ENCODE measurements at regions not wholly inside any gene's neighbourhood (a gene's known extent, or its start where the extent isn't known, plus 50 kb on each side); places are given as distances from the start of the nearest gene placed in this dataset.

DNA sequence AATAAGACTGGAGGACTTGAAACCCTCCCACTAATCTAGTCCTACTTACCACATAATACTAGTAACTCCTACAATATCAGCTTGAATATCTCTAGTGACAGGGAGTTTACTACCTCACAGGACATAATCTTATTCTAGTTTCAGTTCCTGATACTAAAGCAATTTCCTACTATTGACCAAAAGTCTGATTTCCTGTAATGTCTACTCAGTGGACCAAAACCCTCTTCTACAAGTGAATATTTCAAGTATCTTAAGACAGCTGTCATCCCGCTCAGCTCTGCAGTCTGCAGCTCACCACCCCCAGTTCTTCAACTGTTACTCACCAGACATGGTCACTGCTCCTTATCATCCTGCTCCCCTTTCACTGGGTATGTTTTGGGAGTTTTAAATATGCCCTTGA, 70.8 kb upstream of the TMCC3 start:
- H3K4me1 Mint-ChIP-seq (ENCODE audit: low read depth) = no peaks in the 10 kb centered on the region
- H3K36me3 Mint-ChIP-seq (ENCODE audit: low read depth) = no peaks in the 10 kb centered on the region
- DNase-seq (ENCODE audit: low spot score) = no peak
- intact Hi-C loops (cut with micrococcal nuclease) = no loop called here
- no peaks in the 10 kb centered on the region for H3K9me3 Mint-ChIP-seq
- H3K4me3 Mint-ChIP-seq = no peak overlapping the region
- no peak overlapping the region for H3K27ac Mint-ChIP-seq
- peaks cover 11% of the 10 kb centered on the region for H3K27me3 Mint-ChIP-seq (ENCODE audit: insufficient read depth)

GRCh38 chr12:94718114-94718513, 67.8 kb upstream of the TMCC3 start:
- Mint-ChIP-seq H3K9me3 (no peaks in the 10 kb centered on the region), H3K27ac (no peak overlapping the region), H3K4me1 (ENCODE audit: low read depth) (no peaks in the 10 kb centered on the region), H3K36me3 (ENCODE audit: low read depth) (no peaks in the 10 kb centered on the region), H3K4me3 (no peak overlapping the region), H3K27me3 (ENCODE audit: insufficient read depth) (peaks cover 15% of the 10 kb centered on the region)
- intact Hi-C loops (cut with micrococcal nuclease) = no loop called here
- no peak for DNase-seq (ENCODE audit: low spot score)

DNA sequence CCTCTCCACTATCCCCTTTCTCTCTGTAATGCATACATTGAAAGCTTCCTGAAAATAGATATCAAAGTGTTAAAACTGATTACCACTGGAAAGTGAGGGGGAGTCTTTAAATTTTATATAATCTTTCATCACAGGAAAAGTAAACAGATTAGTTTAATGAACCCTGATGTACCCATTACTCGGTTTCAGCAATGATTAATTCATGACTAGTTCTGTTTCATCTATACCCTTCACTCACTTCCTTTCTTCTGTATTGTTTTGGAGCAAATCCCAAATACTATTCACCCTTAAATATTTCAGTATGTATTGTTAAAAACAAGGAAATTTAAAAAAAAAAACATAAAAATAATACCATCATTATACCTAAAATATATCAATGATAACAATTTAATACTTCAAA, 67.3 kb upstream of the TMCC3 start:
- Mint-ChIP-seq H3K4me3 (no peak overlapping the region), H3K27me3 (ENCODE audit: insufficient read depth) (peaks cover 15% of the 10 kb centered on the region), H3K36me3 (ENCODE audit: low read depth) (no peaks in the 10 kb centered on the region), H3K4me1 (ENCODE audit: low read depth) (no peaks in the 10 kb centered on the region), H3K27ac (no peak overlapping the region), H3K9me3 (no peaks in the 10 kb centered on the region)
- no peak for DNase-seq (ENCODE audit: low spot score)
- intact Hi-C loops (cut with micrococcal nuclease) = no loop called here

- Mint-ChIP-seq H3K4me3 (no peak overlapping the region), H3K36me3 (ENCODE audit: low read depth) (no peaks in the 10 kb centered on the region), H3K27ac (no peak overlapping the region), H3K27me3 (ENCODE audit: insufficient read depth) (peaks cover 15% of the 10 kb centered on the region), H3K9me3 (no peaks in the 10 kb centered on the region), H3K4me1 (ENCODE audit: low read depth) (no peaks in the 10 kb centered on the region)
- intact Hi-C loops (cut with micrococcal nuclease) = no loop called here
- no peak for DNase-seq (ENCODE audit: low spot score)
Observed at GRCh38 chr12:94717108-94717507, 66.8 kb upstream of the TMCC3 start.

DNA sequence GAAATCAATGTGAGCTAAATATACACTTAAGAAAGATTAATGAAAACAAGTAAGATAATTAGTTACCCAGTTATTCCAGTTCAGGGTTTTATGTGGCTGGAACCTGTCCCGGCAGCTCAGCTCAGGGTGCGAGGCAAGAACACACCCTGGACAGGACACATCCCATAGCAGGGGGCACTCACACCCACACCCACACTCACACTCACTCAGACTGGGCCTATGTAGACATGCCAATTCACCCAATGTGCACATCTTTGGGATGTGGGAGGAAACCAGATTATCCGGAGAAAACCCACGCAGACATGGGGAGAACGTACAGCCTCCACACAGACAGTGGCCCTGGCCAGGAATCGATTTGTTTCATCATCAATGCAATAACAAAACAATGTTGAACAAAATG, 66.0 kb upstream of the TMCC3 start:
- no peak overlapping the region for H3K27ac Mint-ChIP-seq
- no peaks in the 10 kb centered on the region for H3K9me3 Mint-ChIP-seq
- intact Hi-C loops (cut with micrococcal nuclease) = no loop called here

DNA sequence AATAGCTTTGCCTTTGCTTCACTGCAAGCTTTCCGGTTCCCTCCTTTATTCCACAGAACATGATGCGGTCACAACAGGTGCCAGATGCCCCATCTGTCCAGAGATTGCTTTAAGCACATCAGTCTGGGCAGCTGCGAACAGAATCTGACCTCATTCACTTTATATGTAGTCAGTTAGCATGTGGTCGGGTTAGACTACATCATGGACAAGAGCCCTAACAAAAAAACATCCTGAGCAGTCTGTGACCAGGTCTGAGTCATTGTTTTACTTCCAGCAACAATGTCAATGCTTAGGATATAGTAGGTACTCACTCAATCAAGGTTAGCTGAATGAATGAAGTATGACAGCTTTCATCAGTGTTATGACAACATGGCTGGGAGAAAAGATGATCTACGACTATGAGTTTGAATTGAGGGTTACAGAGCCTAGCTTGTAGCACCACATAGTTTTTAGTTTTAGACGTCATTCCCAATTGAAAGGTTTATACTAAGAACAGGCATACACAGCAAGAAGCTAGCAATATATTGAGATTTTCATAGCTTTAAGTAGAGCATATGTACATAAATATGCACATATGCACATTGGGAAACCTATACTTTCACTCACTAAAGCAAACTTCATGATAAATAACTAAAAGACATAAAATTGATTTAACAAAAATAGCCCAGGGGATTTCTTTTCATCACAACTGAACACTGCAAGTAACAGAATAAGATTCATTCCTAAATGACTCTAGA, 64.2 kb upstream of the TMCC3 start:
- Mint-ChIP-seq H3K27ac (no peak overlapping the region), H3K4me1 (ENCODE audit: low read depth) (no peaks in the 10 kb centered on the region), H3K27me3 (ENCODE audit: insufficient read depth) (peaks cover 10% of the 10 kb centered on the region), H3K9me3 (no peaks in the 10 kb centered on the region), H3K4me3 (no peak overlapping the region), H3K36me3 (ENCODE audit: low read depth) (no peaks in the 10 kb centered on the region)
- DNase-seq (ENCODE audit: low spot score) = no peak
- intact Hi-C loops (cut with micrococcal nuclease) = no loop called here

More for the DNA sequence above, 66.0 kb upstream of the TMCC3 start:
- DNase-seq (ENCODE audit: low spot score) = no peak
- peaks cover 14% of the 10 kb centered on the region for H3K27me3 Mint-ChIP-seq (ENCODE audit: insufficient read depth)
- no peaks in the 10 kb centered on the region for H3K4me1 Mint-ChIP-seq (ENCODE audit: low read depth)
- H3K36me3 Mint-ChIP-seq (ENCODE audit: low read depth) = no peaks in the 10 kb centered on the region
- H3K4me3 Mint-ChIP-seq = no peak overlapping the region

- peaks cover 13% of the 10 kb centered on the region for H3K27me3 Mint-ChIP-seq (ENCODE audit: insufficient read depth)
- no peaks in the 10 kb centered on the region for H3K9me3 Mint-ChIP-seq
- no peaks in the 10 kb centered on the region for H3K36me3 Mint-ChIP-seq (ENCODE audit: low read depth)
- H3K27ac Mint-ChIP-seq = no peak overlapping the region
- intact Hi-C loops (cut with micrococcal nuclease) = no loop called here
- H3K4me3 Mint-ChIP-seq = no peak overlapping the region
- DNase-seq (ENCODE audit: low spot score) = no peak
- H3K4me1 Mint-ChIP-seq (ENCODE audit: low read depth) = no peaks in the 10 kb centered on the region
Observed at GRCh38 chr12:94712815-94713515, 62.6 kb upstream of the TMCC3 start.

- DNase-seq (ENCODE audit: low spot score) = no peak
- intact Hi-C loops (cut with micrococcal nuclease) = no loop called here
- Mint-ChIP-seq H3K27me3 (ENCODE audit: insufficient read depth) (peaks cover 16% of the 10 kb centered on the region), H3K36me3 (ENCODE audit: low read depth) (no peaks in the 10 kb centered on the region), H3K9me3 (no peaks in the 10 kb centered on the region), H3K27ac (no peak overlapping the region), H3K4me1 (ENCODE audit: low read depth) (no peaks in the 10 kb centered on the region), H3K4me3 (no peak overlapping the region)
Observed at GRCh38 chr12:94710933-94711332, 60.6 kb upstream of the TMCC3 start.

DNA sequence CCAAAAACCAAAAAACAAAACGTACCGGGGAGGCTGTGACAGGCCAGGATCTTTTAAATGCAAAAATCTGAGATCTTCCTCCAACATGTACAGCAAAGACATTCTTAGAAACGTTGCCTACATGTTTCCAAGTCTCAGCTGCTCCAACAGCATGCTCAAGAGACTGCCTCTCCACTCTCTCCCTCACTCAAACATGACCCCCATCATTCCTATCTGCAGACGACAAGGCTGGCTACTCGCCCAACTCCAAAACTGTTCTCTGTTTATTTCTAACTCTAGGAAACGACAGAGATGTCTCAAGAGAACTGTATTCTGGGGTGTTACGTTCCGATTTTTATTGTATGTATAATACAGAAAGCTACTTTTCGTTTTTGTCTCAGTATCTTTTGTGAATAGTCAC, 57.5 kb upstream of the TMCC3 start:
- H3K27ac Mint-ChIP-seq = no peak overlapping the region
- no peaks in the 10 kb centered on the region for H3K36me3 Mint-ChIP-seq (ENCODE audit: low read depth)
- no peak overlapping the region for H3K4me3 Mint-ChIP-seq
- H3K9me3 Mint-ChIP-seq = no peaks in the 10 kb centered on the region
- no peaks in the 10 kb centered on the region for H3K4me1 Mint-ChIP-seq (ENCODE audit: low read depth)
- H3K27me3 Mint-ChIP-seq (ENCODE audit: insufficient read depth) = peaks cover 20% of the 10 kb centered on the region
- intact Hi-C loops (cut with micrococcal nuclease) = no loop called here
- DNase-seq (ENCODE audit: low spot score) = no peak

GRCh38 chr12:94707036-94707435, 56.7 kb upstream of the TMCC3 start:
- DNase-seq (ENCODE audit: low spot score) = no peak
- intact Hi-C loops (cut with micrococcal nuclease) = no loop called here
- Mint-ChIP-seq H3K4me1 (ENCODE audit: low read depth) (no peaks in the 10 kb centered on the region), H3K4me3 (no peak overlapping the region), H3K27ac (no peak overlapping the region), H3K9me3 (no peaks in the 10 kb centered on the region), H3K36me3 (ENCODE audit: low read depth) (no peaks in the 10 kb centered on the region), H3K27me3 (ENCODE audit: insufficient read depth) (peaks cover 19% of the 10 kb centered on the region)

- Mint-ChIP-seq H3K9me3 (no peaks in the 10 kb centered on the region), H3K27ac (no peak overlapping the region), H3K4me1 (ENCODE audit: low read depth) (no peaks in the 10 kb centered on the region), H3K36me3 (ENCODE audit: low read depth) (no peaks in the 10 kb centered on the region), H3K4me3 (no peak overlapping the region), H3K27me3 (ENCODE audit: insufficient read depth) (peaks cover 27% of the 10 kb centered on the region)
- intact Hi-C loops (cut with micrococcal nuclease) = no loop called here
- no peak for DNase-seq (ENCODE audit: low spot score)
Observed at GRCh38 chr12:94706250-94706661, 55.9 kb upstream of the TMCC3 start.

DNA sequence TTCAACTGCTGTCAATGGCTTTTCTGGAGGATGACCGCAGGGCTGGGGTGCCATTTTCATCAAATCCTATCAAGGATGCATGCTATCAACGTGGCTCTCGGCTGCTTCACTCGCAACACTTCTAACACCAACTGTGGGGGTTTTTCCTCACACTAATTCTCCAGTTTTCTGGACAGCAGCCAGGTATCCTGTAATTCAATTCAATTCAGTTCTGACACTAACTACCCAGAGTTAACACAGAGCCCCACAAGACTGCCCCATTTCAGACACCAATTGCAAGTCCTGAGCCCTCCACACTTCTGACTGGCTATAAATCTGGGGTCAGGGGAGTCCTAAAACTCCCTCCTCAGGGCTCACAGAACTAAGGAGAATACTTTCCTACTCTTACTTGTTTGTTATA, 55.3 kb upstream of the TMCC3 start:
- Mint-ChIP-seq H3K27ac (no peak overlapping the region), H3K4me3 (no peak overlapping the region), H3K4me1 (ENCODE audit: low read depth) (no peaks in the 10 kb centered on the region), H3K27me3 (ENCODE audit: insufficient read depth) (peaks cover 28% of the 10 kb centered on the region), H3K9me3 (no peaks in the 10 kb centered on the region), H3K36me3 (ENCODE audit: low read depth) (no peaks in the 10 kb centered on the region)
- no peak for DNase-seq (ENCODE audit: low spot score)
- intact Hi-C loops (cut with micrococcal nuclease) = no loop called here

DNA sequence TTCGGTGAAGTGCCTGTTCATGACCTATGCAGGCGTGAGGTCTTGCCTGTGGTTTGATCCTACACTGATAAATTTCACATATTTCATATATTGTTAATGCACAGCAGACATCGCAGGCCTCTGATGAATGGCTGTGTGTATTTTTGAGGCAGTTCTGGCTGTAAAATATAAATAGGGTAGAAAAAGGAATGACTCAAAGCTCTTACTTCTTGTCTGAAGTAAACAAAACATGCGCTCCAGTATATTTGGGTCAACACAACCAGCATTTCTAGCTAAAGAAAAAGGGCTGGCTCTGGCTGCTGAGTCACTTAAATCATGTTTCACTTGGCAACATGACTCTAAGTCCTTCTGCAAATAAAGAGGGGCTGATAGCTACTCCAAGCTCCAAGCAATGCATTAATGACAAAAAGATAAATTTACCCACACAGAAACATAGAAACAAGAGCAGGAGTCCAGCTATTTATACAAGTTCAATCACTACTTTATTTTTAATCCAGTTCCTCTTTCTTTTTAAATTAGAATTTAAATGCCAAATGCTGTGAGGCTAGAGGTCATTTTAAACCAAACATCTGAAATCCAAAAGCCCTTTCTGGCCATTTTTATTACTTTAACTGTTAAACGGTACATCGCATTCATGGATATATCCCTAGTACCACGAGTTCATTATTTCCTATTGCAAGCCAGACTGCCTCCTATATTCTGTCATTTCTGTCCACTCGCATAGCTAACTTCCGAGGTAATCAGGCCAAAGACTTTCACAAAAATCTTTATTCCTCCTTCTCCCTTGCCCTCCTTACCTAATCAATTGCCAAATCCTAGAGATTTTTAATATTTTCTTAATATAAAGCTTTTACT, 54.3 kb upstream of the TMCC3 start:
- DNase-seq (ENCODE audit: low spot score) = no peak
- no peaks in the 10 kb centered on the region for H3K9me3 Mint-ChIP-seq
- no peak overlapping the region for H3K27ac Mint-ChIP-seq
- H3K27me3 Mint-ChIP-seq (ENCODE audit: insufficient read depth) = peaks cover 30% of the 10 kb centered on the region
- intact Hi-C loops (cut with micrococcal nuclease) = no loop called here
- no peaks in the 10 kb centered on the region for H3K4me1 Mint-ChIP-seq (ENCODE audit: low read depth)
- no peak overlapping the region for H3K4me3 Mint-ChIP-seq
- H3K36me3 Mint-ChIP-seq (ENCODE audit: low read depth) = no peaks in the 10 kb centered on the region

Data from activated T-helper 1 cell treated with anti-CD3 and anti-CD28 coated beads, Interleukin-12 subunit alpha, Interleukin-12 subunit beta, Interleukin-2, Interleukin-4 antibody, amounts not matched to agents 30 ng/mL and 10 ng/mL and 1 ng/mL, durations not matched to agents 14 hours and 24 hours and 36 hours (primary cell).